ENCODE measurements at regions not wholly inside any gene's neighbourhood (a gene's known extent, or its start where the extent isn't known, plus 50 kb on each side); places are given as distances from the start of the nearest gene placed in this dataset.

- H3K4me3 ChIP-seq (replicated peaks in 1 of 3; ENCODE audit: insufficient read depth in 1 of 3, low read depth in 2 of 3, low read length in 3 of 3) = no peak overlapping the region
- H3K4me1 ChIP-seq (ENCODE audit: insufficient read depth, low read length) = no peaks in the 10 kb centered on the region
- H4K20me1 ChIP-seq (ENCODE audit: insufficient read depth, low read length) = no peaks in the 10 kb centered on the region
- TF ChIP-seq NR0B2 (CRISPR knock-in tag; IDR thresholded peaks at IDR 0.05) = no peak
- 45% methylated on average over 6 of the region's 6 CpGs for WGBS (ENCODE audit: low lambda C conversion rate)
- no peaks in the 10 kb centered on the region for H3K9me3 ChIP-seq (ENCODE audit: low read length)
- H2AFZ ChIP-seq (ENCODE audit: low read length) = no peak overlapping the region
- ATAC-seq (no peak), FAIRE-seq (no peak), DNase-seq (ENCODE audit: low spot score) (no peak)
- no peak overlapping the region for H3K27ac ChIP-seq (ENCODE audit: extremely low read length, insufficient read depth, low read length)
- no peaks in the 10 kb centered on the region for H3K79me2 ChIP-seq (ENCODE audit: insufficient read depth, low read length)
- no peak overlapping the region for H3K9ac ChIP-seq (ENCODE audit: insufficient read depth, low read depth, low read length)
- H3K27me3 ChIP-seq (ENCODE audit: control insufficient read depth in 1 of 2, insufficient read depth in 2 of 2, low read length in 2 of 2) = no peaks in the 10 kb centered on the region; a peak in 1 of 5 replicates
- H3K36me3 ChIP-seq (replicated peaks in 1 of 2; ENCODE audit: control insufficient read depth in 1 of 2, insufficient read depth in 2 of 2, low read length in 2 of 2) = no peaks in the 10 kb centered on the region
- POLR2A ChIA-PET = no interaction called here
- CTCF ChIA-PET (ENCODE audit: low intra/inter-chr PET ratio, low total read pairs) = no interaction called here
- H3K4me2 ChIP-seq (ENCODE audit: low read depth, low read length) = no peak overlapping the region
- intact Hi-C loops (cut with micrococcal nuclease; ENCODE audit: unreplicated experiment) (no loop called here), in situ Hi-C loops (cut with HindIII; ENCODE audit: extremely low pct_ligation_motif_present, low pct_unique_long_range_greater_than_20kb) (no loop called here)
- no TSS peak for BruUV-seq (replicated peaks)
These were observed 110.9 kb upstream of the BMPER start for GRCh38 chr7:33794419-33794818.

GRCh38 chr7:33794959-33795358, 110.4 kb upstream of the BMPER start:
- Histone ChIP-seq H3K4me1 (ENCODE audit: insufficient read depth, low read length) (no peaks in the 10 kb centered on the region), H3K9me3 (ENCODE audit: low read length) (no peaks in the 10 kb centered on the region), H3K4me2 (ENCODE audit: low read depth, low read length) (no peak overlapping the region), H3K9ac (ENCODE audit: insufficient read depth, low read depth, low read length) (no peak overlapping the region), H2AFZ (ENCODE audit: low read length) (no peak overlapping the region), H3K79me2 (ENCODE audit: insufficient read depth, low read length) (no peaks in the 10 kb centered on the region), H3K4me3 (replicated peaks in 1 of 3; ENCODE audit: insufficient read depth in 1 of 3, low read depth in 2 of 3, low read length in 3 of 3) (no peak overlapping the region), H3K36me3 (replicated peaks in 1 of 2; ENCODE audit: control insufficient read depth in 1 of 2, insufficient read depth in 2 of 2, low read length in 2 of 2) (no peaks in the 10 kb centered on the region), H4K20me1 (ENCODE audit: insufficient read depth, low read length) (no peaks in the 10 kb centered on the region), H3K27ac (ENCODE audit: extremely low read length, insufficient read depth, low read length) (no peak overlapping the region), H3K27me3 (ENCODE audit: control insufficient read depth in 1 of 2, insufficient read depth in 2 of 2, low read length in 2 of 2) (no peaks in the 10 kb centered on the region; a peak in 1 of 5 replicates)
- in situ Hi-C loops (cut with HindIII; ENCODE audit: extremely low pct_ligation_motif_present, low pct_unique_long_range_greater_than_20kb) (no loop called here), intact Hi-C loops (cut with micrococcal nuclease; ENCODE audit: unreplicated experiment) (no loop called here)
- FAIRE-seq = no peak
- ATAC-seq = no peak
- POLR2A ChIA-PET = no interaction called here
- WGBS (ENCODE audit: low lambda C conversion rate) = 2% methylated on average over 6 of the region's 6 CpGs
- no TSS peak for BruUV-seq (replicated peaks)
- DNase-seq (ENCODE audit: low spot score) = no peak
- CTCF ChIA-PET (ENCODE audit: low intra/inter-chr PET ratio, low total read pairs) = no interaction called here
- TF ChIP-seq ZNF512 (CRISPR knock-in tag; IDR thresholded peaks at IDR 0.05) (no peak), ZNF703 (CRISPR knock-in tag; IDR thresholded peaks at IDR 0.05; ENCODE audit: borderline replicate concordance) (no peak), CEBPG (CRISPR knock-in tag; IDR thresholded peaks at IDR 0.05) (no peak), ZNF800 (CRISPR knock-in tag; IDR thresholded peaks at IDR 0.05) (no peak), ZNF333 (CRISPR knock-in tag; IDR thresholded peaks at IDR 0.05; ENCODE audit: borderline replicate concordance) (no peak), CENPBD1 (CRISPR knock-in tag; IDR thresholded peaks at IDR 0.05; ENCODE audit: borderline replicate concordance, low read depth) (no peak), SAP130 (CRISPR knock-in tag; IDR thresholded peaks at IDR 0.05; ENCODE audit: low read depth) (no peak), MNT (IDR thresholded peaks at IDR 0.05) (no peak), TCF7 (IDR thresholded peaks at IDR 0.05; ENCODE audit: low read depth) (no peak), SIN3B (IDR thresholded peaks at IDR 0.05; ENCODE audit: low read length) (no peak), SIX1 (CRISPR knock-in tag; IDR thresholded peaks at IDR 0.05; ENCODE audit: borderline replicate concordance) (no peak), ZNF225 (CRISPR knock-in tag; IDR thresholded peaks at IDR 0.05) (no peak), SKI (IDR thresholded peaks at IDR 0.05; ENCODE audit: partially characterized antibody) (no peak)

Measured in HepG2 (cell line).